Right lobe of liver (tissue), 6 donors: ENCODE measurements at regions not wholly inside any gene's neighbourhood (a gene's known extent, or its start where the extent isn't known, plus 50 kb on each side); places are given as distances from the start of the nearest gene placed in this dataset.

Experiments
- ATAC-seq, 4 donors: fragments of 200-7000 bp; cut with Tn5 transposase; one replicate each; pipeline ENCODE4 v1.9.1; 2020; ENCODE audit warnings: mild to moderate bottlenecking in 4 of 4, moderate library complexity in 4 of 4
- DNase-seq, 3 donors: peaks; one replicate each; pipeline ENCODE4 v3.0.0-alpha.2; 2020
- H3K27ac ChIP-seq, 3 donors: fragments of 200-600 bp; one replicate each; pipeline ENCODE4 v1.8.0; 2022
- H3K27me3 ChIP-seq, 2 donors: fragments of 200-600 bp; one replicate each; pipeline ENCODE4 v1.8.0; 2022
- H3K36me3 ChIP-seq, 4 donors: fragments of 200-600 bp; sonication (generic) in 1 of 4; one replicate each; pipeline versions ENCODE4 v1.5.1 to v1.8.0; 2017 to 2022; ENCODE audit warnings: control low read depth in 1 of 4
- H3K4me1 ChIP-seq, 4 donors: fragments of 200-600 bp; sonication (generic) in 1 of 4; one replicate each; pipeline versions ENCODE4 v1.5.1 to v1.8.0; 2017 to 2022; ENCODE audit warnings: control low read depth in 1 of 4
- H3K4me3 ChIP-seq, 3 donors: fragments of 200-600 bp; one replicate each; pipeline ENCODE4 v1.8.0; 2022
- H3K9me3 ChIP-seq, 4 donors: fragments of 200-600 bp; sonication (generic) in 1 of 4; one replicate each; pipeline versions ENCODE4 v1.5.1 to v1.8.0; 2017 to 2022; ENCODE audit warnings: control low read depth in 1 of 4
- CTCF ChIP-seq, 4 donors: fragments of 200-600 bp in 3 of 4; fragments of 450-650 bp in 1 of 4; IDR thresholded peaks; one replicate each; pipeline versions ENCODE4 v1.5.1 to v1.8.0; 2016 to 2022; ENCODE audit warnings: antibody characterized with exemption in 4 of 4, mild to moderate bottlenecking in 2 of 4
- POLR2A ChIP-seq: fragments of 450-650 bp; IDR thresholded peaks from one replicate; pipeline ENCODE4 v1.6.1; 2017; ENCODE audit warnings: antibody characterized with exemption, mild to moderate bottlenecking
- WGBS: methylation state at CpG from one replicate; pipeline ENCODE4 v1.1.6; 2018; ENCODE audit warnings: low coverage, low lambda C conversion rate; ENCODE audit not compliant: insufficient coverage; ENCODE audit errors: missing lambda C conversion rate; 5-methylcytosine and 5-hydroxymethylcytosine counted together
- intact Hi-C, 2 donors: fragments of 100-400 bp; cut with DNase I; formaldehyde crosslinking; loops; one replicate each; pipeline versions ENCODE4 v1.11.2 to v1.14.1; 2022
- donor health status: DM: no; HTN: yes; CAD: no.
- donor health status: DM: no; HTN: no; CAD: no.
- donor health status: DM: no; HTN: no; CAD: no.
- donor health status: DM: no; HTN: yes; CAD: no.
- donor health status: DM: no; HTN: yes; CAD: no.

GRCh38 chr9:86801246-86801645 is 146.1 kb downstream of the GAS1 start:
- Histone ChIP-seq H3K4me1 (no peaks in the 10 kb centered on the region), H3K4me3 (no peak overlapping the region), H3K9me3 (no peaks in the 10 kb centered on the region), H3K27ac (no peak overlapping the region), H3K27me3 (no peaks in the 10 kb centered on the region), H3K36me3 (no peaks in the 10 kb centered on the region)
- TF ChIP-seq POLR2A (no peak), CTCF (IDR thresholded peaks at IDR 0.05) (no peak)
- peak in 1 of 4 donors; percentile 35 for ATAC-seq
- 22% methylated on average over 5 of the region's 5 CpGs for WGBS
- DNase-seq, result no peak
- intact Hi-C loops, result no loop called here

GRCh38 chr9:86800681-86801080 is 146.6 kb downstream of the GAS1 start:
- ATAC-seq, result no peak
- H3K4me1 ChIP-seq, result no peaks in the 10 kb centered on the region
- intact Hi-C loops, result no loop called here
- no peaks in the 10 kb centered on the region for H3K27me3 ChIP-seq
- no peak for DNase-seq
- TF ChIP-seq POLR2A (no peak), CTCF (IDR thresholded peaks at IDR 0.05) (no peak)
- 31% methylated on average over 3 of the region's 3 CpGs for WGBS
- H3K4me3 ChIP-seq, result no peak overlapping the region
- H3K27ac ChIP-seq, result no peak overlapping the region
- no peaks in the 10 kb centered on the region for H3K9me3 ChIP-seq
- H3K36me3 ChIP-seq, result no peaks in the 10 kb centered on the region

- intact Hi-C loops, result no loop called here
- no peak for DNase-seq
- WGBS, result 60% methylated on average over 4 of the region's 4 CpGs
- no peaks in the 10 kb centered on the region for H3K9me3 ChIP-seq
- no peak for TF ChIP-seq CTCF (IDR thresholded peaks at IDR 0.05)
- TF ChIP-seq POLR2A, result no peak
- no peak for ATAC-seq
- H3K4me3 ChIP-seq, result no peak overlapping the region
- no peak overlapping the region for H3K27ac ChIP-seq
- no peaks in the 10 kb centered on the region for H3K4me1 ChIP-seq
- no peaks in the 10 kb centered on the region for H3K36me3 ChIP-seq
- no peaks in the 10 kb centered on the region for H3K27me3 ChIP-seq
These were observed 148.3 kb downstream of the GAS1 start for GRCh38 chr9:86798966-86799365.

GRCh38 chr9:86796666-86797065 is 150.6 kb downstream of the GAS1 start:
- Histone ChIP-seq H3K27me3 (no peaks in the 10 kb centered on the region), H3K4me3 (no peak overlapping the region), H3K36me3 (no peaks in the 10 kb centered on the region), H3K27ac (no peak overlapping the region), H3K9me3 (no peaks in the 10 kb centered on the region), H3K4me1 (no peaks in the 10 kb centered on the region)
- intact Hi-C loops, result no loop called here
- WGBS, result 84% methylated on average over 2 of the region's 2 CpGs
- no peak for DNase-seq
- ATAC-seq, result no peak
- TF ChIP-seq POLR2A (no peak), CTCF (IDR thresholded peaks at IDR 0.05) (no peak)

- Histone ChIP-seq H3K27ac (no peak overlapping the region), H3K36me3 (no peaks in the 10 kb centered on the region), H3K27me3 (no peaks in the 10 kb centered on the region), H3K4me1 (no peaks in the 10 kb centered on the region), H3K9me3 (no peaks in the 10 kb centered on the region), H3K4me3 (no peak overlapping the region)
- DNase-seq (no peak), ATAC-seq (no peak)
- intact Hi-C loops, result no loop called here
- 38% methylated on average over 9 of the region's 9 CpGs for WGBS
- TF ChIP-seq CTCF (IDR thresholded peaks at IDR 0.05) (no peak), POLR2A (no peak)
These were observed 151.3 kb downstream of the GAS1 start for GRCh38 chr9:86795823-86796553.
